ENCODE measurements at regions not wholly inside any gene's neighbourhood (a gene's known extent, or its start where the extent isn't known, plus 50 kb on each side); places are given as distances from the start of the nearest gene placed in this dataset.

DNA sequence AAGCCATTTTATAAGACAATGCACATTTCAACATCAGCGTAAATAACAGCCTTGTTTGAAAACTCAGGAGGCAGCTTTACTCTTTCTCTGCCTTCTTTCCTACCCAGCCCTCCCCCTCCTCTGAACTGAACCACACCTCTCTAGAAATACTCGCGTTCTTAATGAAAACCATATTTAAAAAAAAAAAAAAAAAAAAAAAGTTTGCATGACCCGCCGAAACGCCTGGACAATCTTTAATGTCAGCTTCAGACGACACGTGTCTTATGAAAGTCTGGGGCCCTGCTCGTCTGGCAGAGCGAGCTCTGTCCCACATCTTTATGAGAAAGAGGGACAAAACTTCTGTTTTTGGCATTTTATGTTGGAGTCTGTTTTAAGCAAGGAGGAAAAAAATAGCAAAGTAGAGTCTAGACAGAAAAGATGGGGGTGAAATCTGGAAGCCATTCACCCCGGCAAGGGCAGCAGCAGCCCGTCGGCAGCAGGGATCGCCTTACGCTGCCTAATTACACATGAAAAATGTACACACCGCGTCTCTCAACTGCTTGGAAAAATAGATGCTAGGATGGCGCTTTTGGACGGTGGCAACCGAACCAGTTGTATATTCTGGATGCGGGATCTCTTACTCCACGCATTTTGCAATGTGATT lies 130.4 kb upstream of the ETS2 start:
- WGBS, 2 donors = 78 to 82% methylated on average over 22 of the region's 22 CpGs
- Histone ChIP-seq H3K27ac (no peak overlapping the region), H3K9me3 (no peaks in the 10 kb centered on the region), H3K27me3 (no peaks in the 10 kb centered on the region), H3K4me3 (no peak overlapping the region), H3K4me1 (peaks cover 8 to 14% (median 9%) of the 10 kb centered on the region in 4 donors), H3K36me3 (no peaks in the 10 kb centered on the region)
- TF ChIP-seq, protein P1, sequence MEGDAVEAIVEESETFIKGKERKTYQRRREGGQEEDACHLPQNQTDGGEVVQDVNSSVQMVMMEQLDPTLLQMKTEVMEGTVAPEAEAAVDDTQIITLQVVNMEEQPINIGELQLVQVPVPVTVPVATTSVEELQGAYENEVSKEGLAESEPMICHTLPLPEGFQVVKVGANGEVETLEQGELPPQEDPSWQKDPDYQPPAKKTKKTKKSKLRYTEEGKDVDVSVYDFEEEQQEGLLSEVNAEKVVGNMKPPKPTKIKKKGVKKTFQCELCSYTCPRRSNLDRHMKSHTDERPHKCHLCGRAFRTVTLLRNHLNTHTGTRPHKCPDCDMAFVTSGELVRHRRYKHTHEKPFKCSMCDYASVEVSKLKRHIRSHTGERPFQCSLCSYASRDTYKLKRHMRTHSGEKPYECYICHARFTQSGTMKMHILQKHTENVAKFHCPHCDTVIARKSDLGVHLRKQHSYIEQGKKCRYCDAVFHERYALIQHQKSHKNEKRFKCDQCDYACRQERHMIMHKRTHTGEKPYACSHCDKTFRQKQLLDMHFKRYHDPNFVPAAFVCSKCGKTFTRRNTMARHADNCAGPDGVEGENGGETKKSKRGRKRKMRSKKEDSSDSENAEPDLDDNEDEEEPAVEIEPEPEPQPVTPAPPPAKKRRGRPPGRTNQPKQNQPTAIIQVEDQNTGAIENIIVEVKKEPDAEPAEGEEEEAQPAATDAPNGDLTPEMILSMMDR (IDR thresholded peaks at IDR 0.05) = no peak
- TF ChIP-seq EP300 (IDR thresholded peaks at IDR 0.05) (no peak), POLR2AphosphoS5 (IDR thresholded peaks at IDR 0.05) (no peak), POLR2A (IDR thresholded peaks at IDR 0.05) (no peak)
- DNase-seq (peak in 1 of 2 donors; percentile 28), ATAC-seq (ENCODE audit: low FRiP score in 2 of 2) (no peak)

GRCh38 chr21:38678827-38679226 lies 126.9 kb upstream of the ETS2 start:
- TF ChIP-seq POLR2AphosphoS5 (IDR thresholded peaks at IDR 0.05) (no peak), POLR2A (IDR thresholded peaks at IDR 0.05) (no peak), EP300 (IDR thresholded peaks at IDR 0.05) (no peak)
- TF ChIP-seq, protein P1 (IDR thresholded peaks at IDR 0.05) = no peak
- DNase-seq = no peak
- no peaks in the 10 kb centered on the region for H3K27me3 ChIP-seq

GRCh38 chr21:38679534-38679933 lies 126.2 kb upstream of the ETS2 start:
- WGBS, 2 donors = 45 to 49% methylated on average over 4 of the region's 4 CpGs
- H3K36me3 ChIP-seq = no peaks in the 10 kb centered on the region
- H3K27ac ChIP-seq = no peak overlapping the region
- peaks cover 8 to 15% (median 9%) of the 10 kb centered on the region in 4 donors for H3K4me1 ChIP-seq
- no peak overlapping the region for H3K4me3 ChIP-seq
- TF ChIP-seq, protein P1 (IDR thresholded peaks at IDR 0.05) = no peak
- DNase-seq (no peak), ATAC-seq (ENCODE audit: low FRiP score in 2 of 2) (peak in 1 of 2 donors; percentile 62)
- no peaks in the 10 kb centered on the region for H3K27me3 ChIP-seq
- no peaks in the 10 kb centered on the region for H3K9me3 ChIP-seq

More at GRCh38 chr21:38678827-38679226, 126.9 kb upstream of the ETS2 start:
- Histone ChIP-seq H3K27ac (no peak overlapping the region), H3K4me3 (no peak overlapping the region), H3K36me3 (no peaks in the 10 kb centered on the region), H3K9me3 (no peaks in the 10 kb centered on the region), H3K4me1 (peaks cover 8 to 15% (median 9%) of the 10 kb centered on the region in 4 donors)
- no peak for ATAC-seq (ENCODE audit: low FRiP score in 2 of 2)

DNA sequence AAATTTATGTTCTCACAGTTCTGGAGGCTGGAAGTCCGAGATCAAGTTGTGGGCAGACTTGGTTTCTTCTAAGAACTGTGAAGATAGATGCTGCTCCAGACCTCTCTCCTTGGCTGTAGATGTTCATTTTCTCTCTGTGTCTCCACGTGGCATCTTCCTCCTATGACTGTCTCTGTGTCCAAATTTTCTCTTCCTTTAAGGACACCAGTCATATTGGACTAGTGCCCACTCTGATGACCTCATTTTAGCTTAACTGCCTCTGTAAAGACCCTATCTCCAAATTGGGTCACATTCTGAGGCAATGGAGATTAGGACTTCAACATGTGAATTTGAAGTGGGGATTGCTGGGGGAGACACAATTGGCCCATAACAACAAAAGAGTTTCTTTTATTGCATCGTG lies 125.3 kb upstream of the ETS2 start:
- TF ChIP-seq POLR2AphosphoS5 (IDR thresholded peaks at IDR 0.05) = no peak
- TF ChIP-seq POLR2A (IDR thresholded peaks at IDR 0.05) = no peak
- TF ChIP-seq, protein P1 (IDR thresholded peaks at IDR 0.05) = no peak
- no peak for TF ChIP-seq EP300 (IDR thresholded peaks at IDR 0.05)
- no peaks in the 10 kb centered on the region for H3K36me3 ChIP-seq
- H3K4me3 ChIP-seq = no peak overlapping the region
- DNase-seq = no peak
- no peak for ATAC-seq (ENCODE audit: low FRiP score in 2 of 2)
- no peak overlapping the region for H3K27ac ChIP-seq
- H3K4me1 ChIP-seq = peaks cover 8 to 15% (median 9%) of the 10 kb centered on the region in 4 donors
- H3K9me3 ChIP-seq = no peaks in the 10 kb centered on the region
- 67 to 78% methylated on average over 3 of the region's 3 CpGs for WGBS, 2 donors
- H3K27me3 ChIP-seq = no peaks in the 10 kb centered on the region

DNA sequence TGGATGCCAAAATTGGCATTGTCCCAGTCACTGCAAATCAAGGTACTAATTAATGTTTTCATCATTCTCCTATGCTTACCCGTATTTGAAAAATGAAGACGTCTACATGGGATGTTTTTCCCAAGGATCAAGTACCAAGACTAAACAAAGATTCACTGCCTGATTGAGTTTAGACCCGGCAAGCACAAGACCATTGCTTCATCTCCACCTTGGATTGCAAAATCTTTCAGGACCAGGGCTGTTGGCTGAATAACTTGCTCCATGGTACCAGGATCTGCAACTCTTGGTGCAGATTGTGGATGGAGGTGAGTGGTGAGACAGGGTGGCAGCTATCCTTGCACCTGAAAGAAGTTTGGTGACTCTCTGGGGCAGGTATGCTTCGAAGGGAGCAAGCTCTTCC lies 122.5 kb upstream of the ETS2 start:
- Histone ChIP-seq H3K27ac (no peak overlapping the region), H3K36me3 (no peaks in the 10 kb centered on the region), H3K9me3 (no peaks in the 10 kb centered on the region), H3K4me3 (no peak overlapping the region), H3K4me1 (peaks cover 8 to 15% (median 9%) of the 10 kb centered on the region in 4 donors), H3K27me3 (no peaks in the 10 kb centered on the region)
- TF ChIP-seq EP300 (IDR thresholded peaks at IDR 0.05) = no peak
- TF ChIP-seq, protein P1 (IDR thresholded peaks at IDR 0.05) = no peak
- 70 to 71% methylated on average over 4 of the region's 4 CpGs for WGBS, 2 donors
- ATAC-seq (ENCODE audit: low FRiP score in 2 of 2) (no peak), DNase-seq (no peak)
